GM18909 (cell line): ENCODE measurements at regions not wholly inside any gene's neighbourhood (a gene's known extent, or its start where the extent isn't known, plus 50 kb on each side); places are given as distances from the start of the nearest gene placed in this dataset.
A peak's percentile ranks its signal among the peaks of the same experiment; 100 is the strongest.

Experiments used
- ATAC-seq: cut with Tn5 transposase; IDR thresholded peaks from one replicate; pipeline ENCODE4 v1.9.1; 2021; ENCODE audit warnings: mild to moderate bottlenecking; ENCODE audit not compliant: unreplicated experiment, poor library complexity

DNA sequence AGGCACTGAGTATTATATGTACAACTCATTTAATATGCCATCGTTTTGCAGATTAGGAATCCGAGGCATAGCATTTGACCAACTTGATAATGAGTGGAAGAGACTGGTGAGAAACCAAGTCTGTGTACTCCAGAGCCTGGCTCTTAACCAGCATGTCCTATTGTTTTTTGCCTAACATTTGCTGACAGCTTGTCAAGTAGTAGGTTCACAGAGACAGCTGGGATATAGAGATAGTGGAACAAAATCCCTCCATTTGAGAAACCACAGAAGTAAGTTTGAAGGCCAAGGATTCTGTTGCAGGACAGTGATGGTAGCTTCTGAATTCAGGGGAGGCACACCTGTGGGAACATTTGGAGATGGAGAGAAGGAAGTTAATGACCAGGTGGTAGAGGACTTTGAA lies 206.9 kb upstream of the PRPS1L1 start:
- no peak for ATAC-seq

DNA sequence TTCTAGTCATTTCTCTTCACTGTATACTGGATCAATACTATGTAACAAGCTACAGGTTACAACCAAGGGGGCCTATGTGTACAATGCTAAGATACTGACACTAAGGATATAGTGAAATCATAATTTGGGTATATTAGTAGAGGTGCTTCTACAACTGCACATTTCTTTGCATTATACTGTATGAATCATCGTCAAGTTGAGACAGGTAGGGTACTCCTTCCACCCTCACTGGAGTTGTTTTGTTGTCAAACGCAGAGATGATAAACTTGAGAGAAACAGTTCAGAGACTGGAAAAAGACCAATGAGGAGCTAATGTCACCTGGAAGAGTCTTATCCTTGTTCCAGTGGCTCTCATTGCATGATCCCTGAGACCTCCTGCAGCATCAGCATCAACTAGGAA lies 208.2 kb upstream of the PRPS1L1 start:
- ATAC-seq = no peak

DNA sequence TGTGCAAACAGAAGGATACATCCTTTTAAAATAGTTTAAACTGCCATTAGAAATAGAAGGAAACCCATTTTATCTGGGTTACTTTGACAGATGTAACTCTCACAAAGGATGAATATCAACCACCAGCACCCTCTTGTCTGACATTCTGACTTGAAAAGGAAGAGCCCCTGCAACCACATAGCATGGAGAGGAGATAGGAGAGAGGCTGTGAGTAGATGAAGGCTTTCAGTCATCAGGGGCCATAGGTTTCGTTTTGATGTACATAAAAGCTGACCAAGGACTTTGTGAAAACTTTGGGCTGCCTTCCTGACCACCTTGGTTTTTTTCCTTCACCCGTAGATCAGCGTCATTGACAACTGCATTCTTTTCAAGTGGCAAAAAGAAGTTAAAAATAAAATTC lies 211.6 kb upstream of the PRPS1L1 start:
- ATAC-seq = no peak

DNA sequence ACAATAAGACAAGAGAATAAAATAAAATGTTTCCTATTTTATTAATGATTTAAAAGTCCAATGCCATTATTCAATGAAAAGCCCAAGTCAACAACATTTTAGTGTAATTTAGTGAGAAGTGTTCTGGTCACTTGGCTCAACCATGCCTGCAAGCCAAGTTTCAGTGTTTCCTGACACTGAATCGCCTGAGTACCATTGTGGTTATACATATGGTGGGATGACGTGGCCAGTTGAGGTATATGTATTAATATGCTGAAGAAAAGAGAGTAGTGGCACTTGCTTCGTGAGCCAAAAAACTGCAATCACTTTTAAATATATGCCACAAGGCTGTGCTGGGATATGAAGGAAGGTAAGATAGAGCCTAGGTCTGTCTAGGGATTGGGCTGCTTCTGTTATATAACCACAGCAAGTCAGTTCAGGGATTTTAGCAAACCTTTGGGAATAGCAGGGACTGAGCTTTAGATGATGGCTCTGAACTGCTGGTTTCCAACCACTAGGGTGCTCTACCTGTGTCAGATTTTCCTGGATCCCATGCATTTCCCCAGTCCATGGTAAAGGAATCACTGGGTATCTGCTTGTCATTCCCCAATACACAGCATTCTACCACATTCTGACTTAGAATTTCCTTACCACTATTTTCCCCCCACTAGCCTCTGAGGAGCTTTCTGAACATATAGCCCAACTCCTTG lies 214.0 kb upstream of the PRPS1L1 start:
- no peak for ATAC-seq

DNA sequence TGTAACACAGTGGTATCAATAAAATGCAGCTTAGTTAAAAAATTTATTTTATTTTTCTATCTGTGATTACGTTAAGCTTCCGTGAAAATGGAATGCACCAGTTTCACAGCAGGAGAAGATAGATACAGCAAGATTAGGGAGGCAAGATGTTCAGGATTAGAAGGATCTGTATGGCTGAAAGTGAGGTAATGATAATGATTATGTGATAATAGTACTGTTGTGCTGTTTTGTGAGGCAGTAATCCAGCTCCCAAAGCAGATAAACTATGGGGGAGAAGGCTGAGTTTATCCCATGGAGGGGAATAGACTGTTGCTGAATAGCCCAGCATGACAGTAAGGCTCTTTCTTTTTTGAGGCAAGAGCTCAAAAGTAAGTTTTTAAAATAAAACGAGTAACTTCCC lies 216.1 kb upstream of the PRPS1L1 start:
- ATAC-seq = no peak

DNA sequence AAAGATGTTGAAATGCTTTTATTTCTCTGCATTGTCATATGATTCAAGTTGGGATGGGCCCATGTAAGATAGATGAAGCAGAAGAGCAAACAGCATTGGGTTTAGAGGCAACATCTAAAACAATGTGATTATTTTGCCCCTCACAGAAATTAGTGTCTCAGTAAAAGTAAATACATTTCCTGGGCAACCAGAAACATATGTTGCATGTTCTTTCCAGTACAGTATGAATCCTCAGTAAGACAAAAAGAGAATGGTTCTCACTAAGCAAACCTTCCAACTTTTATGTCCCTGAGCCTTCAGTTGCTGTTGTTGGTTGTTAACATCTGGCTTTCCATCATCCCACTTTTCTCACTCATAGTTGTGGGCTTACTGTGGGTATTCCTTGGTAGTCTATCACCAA lies 222.5 kb upstream of the PRPS1L1 start:
- no peak for ATAC-seq

DNA sequence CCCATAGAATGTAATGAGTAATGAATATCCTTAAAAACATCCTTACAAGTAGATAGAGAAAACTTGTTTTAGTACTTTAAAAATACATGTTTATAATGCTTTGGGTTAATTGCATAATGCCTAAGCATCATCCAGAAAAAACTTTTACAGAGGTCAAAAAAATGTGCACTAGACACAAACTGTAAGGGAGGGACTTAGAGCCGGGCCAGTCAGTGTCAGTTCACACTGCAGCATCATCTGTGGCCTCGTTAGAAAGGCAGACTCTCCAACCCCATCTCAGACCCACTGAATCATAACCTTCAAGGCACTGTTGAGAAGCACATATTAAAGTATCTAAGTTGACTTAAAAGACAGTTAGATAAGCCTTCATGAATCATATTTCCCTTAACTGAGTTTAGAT lies 230.1 kb upstream of the PRPS1L1 start:
- ATAC-seq = no peak

DNA sequence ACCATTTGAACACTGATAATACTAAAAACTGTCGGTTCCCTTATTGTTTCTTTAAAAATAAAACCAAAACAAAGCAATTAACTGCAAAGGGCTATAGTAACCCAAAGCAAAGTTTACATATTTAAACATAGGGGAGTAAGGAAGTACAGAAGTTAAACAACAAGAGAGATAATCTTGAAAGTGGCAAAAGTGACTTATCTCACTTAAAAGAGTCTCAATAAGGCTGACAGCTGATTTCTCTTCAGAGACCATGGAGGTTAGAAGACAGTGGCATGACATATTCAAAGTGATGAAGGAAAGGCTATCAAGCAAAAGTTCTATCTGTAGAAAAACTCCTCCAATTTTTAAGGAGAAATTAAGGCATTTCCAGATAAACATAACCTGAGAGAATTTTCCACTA lies 233.5 kb upstream of the HDAC9 start:
- no peak for ATAC-seq

DNA sequence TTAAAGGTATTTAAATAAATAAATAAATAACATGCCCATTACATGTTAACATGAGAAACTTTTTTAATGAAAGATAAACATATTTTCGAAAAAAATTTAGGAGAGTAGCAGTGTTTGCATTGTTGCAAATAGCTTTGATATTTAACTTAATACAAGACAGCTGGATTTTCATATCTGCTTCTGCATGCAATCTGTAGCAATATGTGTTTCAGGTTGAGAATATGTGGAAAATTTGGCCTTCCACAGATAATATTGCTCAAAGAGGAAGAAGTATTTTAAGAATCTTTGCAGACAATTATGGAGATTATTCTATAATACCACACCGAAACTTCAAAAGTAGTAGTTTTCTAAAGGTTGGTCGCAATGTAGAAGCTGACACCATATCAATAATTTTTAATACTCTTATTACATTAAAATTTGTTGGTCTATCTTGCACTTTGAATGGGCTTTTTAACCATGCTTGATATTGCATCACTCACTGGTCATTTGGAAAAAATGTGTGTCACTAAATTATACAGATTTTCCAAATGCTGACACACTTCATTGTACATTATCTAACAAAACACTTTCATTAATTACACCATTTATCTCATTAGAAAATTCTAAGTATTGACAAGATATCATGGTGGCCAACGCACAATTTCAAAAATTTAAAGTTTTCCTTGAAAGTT lies 229.8 kb upstream of the HDAC9 start:
- no peak for ATAC-seq

DNA sequence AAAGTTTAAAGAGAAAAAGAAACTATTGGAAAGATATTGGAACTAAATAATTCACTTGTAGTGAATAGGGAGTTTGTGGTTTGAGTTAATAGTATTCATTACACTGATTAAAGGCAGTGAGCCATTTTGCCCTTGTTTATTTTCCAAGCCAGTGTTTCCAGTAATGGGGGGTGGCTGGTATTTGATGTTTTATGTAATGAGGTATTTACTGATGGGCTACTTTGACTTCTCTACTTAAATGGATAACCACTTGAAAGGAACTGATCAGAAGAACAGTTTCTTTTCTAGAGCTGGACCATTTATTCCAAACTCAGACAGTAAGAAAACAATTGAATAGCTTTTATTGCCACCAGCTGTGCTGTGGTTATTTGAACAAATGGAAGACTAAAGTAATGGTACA lies 227.0 kb upstream of the HDAC9 start:
- ATAC-seq = no peak

DNA sequence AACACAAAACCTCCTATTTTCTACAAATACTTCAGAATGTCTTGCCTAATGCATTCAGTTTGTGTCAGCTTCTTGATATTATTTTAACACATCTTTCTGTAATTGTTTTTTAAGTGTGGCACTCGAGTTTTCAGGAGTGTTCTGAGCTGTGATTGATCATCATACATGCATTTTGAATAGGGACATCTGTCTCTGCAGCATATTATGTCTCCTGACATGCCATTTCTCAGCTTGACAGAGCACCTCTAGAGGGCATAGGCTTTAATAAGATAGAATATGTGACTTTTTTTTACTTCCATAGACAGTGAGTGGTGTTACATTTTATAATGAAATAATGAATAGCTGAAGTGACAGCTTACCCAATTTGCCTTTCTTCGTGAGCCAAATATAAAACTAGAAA lies 219.2 kb upstream of the HDAC9 start:
- ATAC-seq = no peak

DNA sequence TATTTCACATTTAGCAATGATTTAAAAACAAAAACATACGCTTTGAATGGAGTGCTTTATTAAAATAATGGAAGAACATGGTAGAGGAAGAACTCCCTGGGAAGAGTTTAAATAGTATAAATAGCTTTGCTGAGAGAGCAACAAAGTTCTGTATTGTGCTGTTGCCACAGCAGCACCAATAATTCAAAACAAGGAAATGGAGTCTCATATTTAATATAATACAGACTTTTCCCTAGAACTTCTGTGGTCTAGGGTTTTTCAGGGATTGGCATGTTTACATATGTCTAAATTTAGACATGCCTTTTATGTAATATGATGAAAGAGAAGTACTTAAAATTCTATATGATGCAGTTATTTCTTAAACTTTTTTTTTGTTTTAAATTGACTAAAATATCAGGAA lies 217.2 kb upstream of the HDAC9 start:
- ATAC-seq = no peak

DNA sequence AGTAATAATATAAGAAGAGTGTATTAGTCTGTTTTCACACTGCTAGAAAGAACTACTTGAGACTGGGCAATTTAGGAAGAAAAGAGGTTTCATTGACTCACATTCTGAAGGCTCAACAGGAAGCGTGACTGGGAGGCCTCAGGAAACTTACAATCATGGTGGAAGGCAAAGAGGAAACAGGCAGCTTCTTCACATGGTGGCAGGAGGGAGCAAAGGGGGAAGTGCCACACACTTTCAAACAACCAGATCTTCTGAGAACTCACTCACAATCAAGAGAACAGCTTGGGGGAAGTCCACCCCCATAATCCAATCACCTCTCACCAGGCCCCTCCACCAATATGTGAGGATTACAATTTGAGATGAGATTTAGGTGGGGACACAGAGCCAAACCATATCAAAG lies 212.5 kb upstream of the HDAC9 start:
- ATAC-seq = no peak

DNA sequence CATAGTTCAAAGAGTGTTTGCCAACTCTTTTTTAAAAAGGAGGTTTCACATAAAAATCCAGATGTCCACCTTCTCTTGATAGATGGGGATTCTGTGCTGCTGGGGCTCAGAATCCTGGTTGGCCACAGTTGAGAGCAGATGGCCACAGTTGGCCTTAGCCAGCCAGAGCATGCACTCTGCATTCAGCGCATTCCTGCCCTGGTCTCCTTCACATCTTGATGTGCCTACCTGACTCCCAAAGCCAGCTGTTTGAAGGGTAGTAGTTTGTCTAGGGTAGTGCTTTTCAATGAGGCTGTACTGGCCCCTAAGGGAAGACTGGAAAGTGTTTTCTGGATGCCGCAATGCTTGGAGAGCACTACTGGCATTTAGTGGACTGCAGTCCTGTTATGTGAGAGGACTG lies 208.1 kb upstream of the HDAC9 start:
- ATAC-seq = no peak

DNA sequence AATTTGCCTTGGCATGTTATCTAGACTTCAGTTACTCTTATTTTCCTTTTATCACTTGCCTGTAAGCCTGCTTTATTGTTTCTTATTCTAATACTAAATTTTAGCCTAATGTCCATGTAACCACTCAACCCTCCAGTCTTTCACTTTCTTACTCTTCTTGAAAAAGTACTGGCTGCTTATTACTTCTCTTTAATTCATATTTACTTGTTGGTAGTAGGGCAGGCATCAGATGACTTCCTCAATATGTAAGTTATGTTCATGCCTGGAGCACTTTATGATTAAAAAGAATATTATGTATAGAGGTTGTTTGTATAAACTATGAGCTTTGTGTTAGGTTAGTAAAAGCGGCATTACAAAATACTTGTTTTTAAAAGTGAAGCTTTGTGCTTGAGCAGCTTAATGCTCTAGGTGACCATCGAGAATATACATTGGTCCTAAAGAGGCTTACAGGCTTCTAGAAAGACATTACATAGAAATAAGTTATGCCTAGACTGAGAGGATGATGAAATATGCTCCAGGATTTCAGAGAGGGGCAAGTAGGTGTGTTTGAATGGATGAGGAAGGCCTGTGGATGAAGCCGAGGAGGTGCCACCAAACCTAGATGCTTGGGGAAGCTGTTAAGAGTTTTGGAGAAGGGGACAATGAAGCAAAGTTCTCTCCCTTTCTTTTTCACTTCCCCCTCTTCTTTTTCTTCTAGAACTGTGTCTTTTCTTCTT lies 207.1 kb upstream of the HDAC9 start:
- ATAC-seq = no peak

DNA sequence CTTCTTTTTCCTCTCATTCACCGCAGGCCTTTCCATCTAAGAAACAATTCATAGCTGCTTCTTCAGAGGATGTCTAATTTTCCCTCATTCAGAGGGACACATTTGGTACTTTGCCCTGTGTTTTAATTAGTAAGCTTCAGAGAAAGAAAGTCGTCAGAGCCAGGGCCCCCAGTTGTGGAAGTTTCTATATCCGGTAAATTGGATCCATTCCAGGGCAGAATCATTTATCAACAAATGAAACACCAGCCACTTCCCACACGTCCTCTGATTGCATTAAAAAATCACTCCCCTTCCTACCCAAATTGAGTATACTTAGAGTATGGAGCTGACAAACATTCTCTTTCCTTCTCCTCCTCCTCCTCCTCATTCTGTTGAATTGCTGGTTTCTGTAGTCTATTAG lies 205.8 kb upstream of the HDAC9 start:
- peak; percentile 26 for ATAC-seq

DNA sequence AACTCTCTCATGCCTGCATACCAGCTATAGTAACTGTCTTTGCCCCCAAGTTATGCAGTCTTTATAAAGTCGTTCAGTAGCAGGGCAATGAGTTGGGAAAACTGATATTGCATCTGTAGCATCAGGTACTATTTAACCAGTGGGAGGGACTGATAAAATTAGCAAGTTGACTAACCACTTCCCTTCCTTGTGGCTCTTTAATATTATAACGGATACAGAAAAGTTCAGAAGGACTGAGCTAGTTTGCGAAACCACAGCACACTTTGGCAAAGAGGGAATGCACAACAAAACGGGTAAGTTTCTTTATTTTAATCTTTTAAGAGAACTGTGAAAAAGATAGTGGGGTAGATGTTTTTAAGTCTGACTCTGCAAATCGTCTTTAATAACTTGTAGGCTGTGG lies 205.3 kb upstream of the HDAC9 start:
- ATAC-seq = peak; percentile 83

DNA sequence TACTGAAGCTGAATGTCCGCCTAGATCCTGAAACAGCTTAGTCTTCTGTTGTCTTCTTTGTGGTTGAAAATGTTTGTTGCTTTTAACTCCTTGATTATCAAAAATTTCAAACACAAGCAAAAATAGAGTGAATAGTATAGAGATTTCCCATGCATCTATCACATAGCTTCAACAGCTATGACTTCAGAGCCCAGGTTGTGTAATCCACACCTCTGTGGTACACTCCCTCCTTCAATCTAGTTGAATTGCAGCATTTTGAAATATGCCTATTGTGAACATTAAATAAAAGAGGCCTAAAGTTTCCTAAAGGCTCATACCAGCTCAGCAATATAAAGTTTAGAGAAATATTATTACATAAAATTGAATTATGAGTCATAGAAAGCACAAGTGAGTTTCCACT lies 204.7 kb upstream of the HDAC9 start:
- ATAC-seq = no peak

DNA sequence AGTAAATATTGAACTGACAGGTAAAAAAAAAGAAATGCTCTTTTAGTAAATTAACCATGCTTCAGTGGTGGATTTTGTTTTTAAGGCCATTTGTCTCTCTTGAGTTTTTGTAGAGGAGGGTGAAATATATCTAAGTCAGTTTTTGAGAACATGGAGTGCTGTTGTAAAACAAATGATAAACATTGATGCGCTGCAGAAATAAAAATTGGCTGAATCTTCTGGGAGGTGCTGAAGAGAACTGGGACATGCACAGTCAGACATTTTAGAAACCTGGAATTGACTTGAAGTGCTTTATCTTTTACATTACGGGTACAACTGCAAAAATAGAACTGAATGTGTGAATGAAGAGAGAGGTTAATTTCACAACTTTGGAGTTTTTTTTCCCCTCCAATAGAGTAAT lies 203.0 kb upstream of the HDAC9 start:
- no peak for ATAC-seq

DNA sequence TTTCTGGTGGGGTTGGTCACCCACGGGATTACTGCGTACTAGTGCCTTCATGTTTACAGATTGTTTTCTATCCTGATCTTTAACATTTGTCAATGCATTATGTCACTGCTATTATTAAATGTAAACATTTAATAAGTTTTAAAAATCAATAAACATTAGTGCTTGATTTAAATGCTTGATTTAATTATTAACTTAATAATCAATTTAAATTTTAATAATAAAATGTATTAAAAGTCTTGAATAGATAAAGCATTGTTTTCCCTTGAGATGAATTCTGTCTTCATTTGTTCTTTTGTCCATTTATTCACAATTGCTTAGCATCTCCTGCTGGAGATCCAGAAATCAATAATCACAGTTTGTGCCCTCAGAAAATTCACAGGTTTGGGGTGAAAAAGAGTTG lies 201.8 kb upstream of the HDAC9 start:
- no peak for ATAC-seq

DNA sequence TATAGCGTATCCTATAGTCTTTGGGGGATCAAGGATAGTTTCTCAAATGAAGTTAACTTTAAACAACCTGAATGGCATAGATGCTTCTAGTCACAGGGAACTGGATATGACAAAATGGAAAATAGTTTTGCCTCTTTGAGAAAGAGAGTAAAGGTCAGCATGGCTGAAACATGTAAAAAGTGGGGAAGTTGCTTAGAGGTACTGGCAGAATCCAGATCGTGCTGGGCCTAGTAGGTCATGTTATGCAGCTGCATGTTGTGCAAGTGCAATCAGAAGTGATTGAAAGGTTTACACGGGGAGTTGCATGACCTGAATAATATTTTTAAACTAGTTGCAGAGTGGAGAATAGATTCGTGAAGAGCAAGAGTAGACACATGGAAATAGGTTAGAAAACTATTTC lies 201.1 kb upstream of the HDAC9 start:
- no peak for ATAC-seq
